Hepatocyte (in vitro differentiated cells): ENCODE measurements at regions not wholly inside any gene's neighbourhood (a gene's known extent, or its start where the extent isn't known, plus 50 kb on each side); places are given as distances from the start of the nearest gene placed in this dataset.

Experiments used
- DNase-seq: peaks from one replicate; pipeline ENCODE4 v3.0.0-alpha.2; 2016; ENCODE audit warnings: low spot score
- H2AFZ ChIP-seq: fragments of 200-600 bp; sonication (generic); 2 replicates; pipeline ENCODE4 v1.6.0; 2016; ENCODE audit warnings: antibody characterized with exemption, mild to moderate bottlenecking
- H3K27ac ChIP-seq: fragments of 200-600 bp; sonication (generic); 2 replicates; pipeline ENCODE4 v1.5.1; 2016; ENCODE audit warnings: mild to moderate bottlenecking
- H3K27me3 ChIP-seq: fragments of 200-600 bp; sonication (generic); 2 replicates; pipeline ENCODE4 v1.6.1; 2016
- H3K36me3 ChIP-seq: fragments of 200-600 bp; sonication (generic); replicated peaks from 2 replicates; pipeline ENCODE4 v1.5.1; 2016; ENCODE audit warnings: low read depth; ENCODE audit not compliant: insufficient read depth
- H3K4me1 ChIP-seq: fragments of 200-600 bp; sonication (generic); 2 replicates; pipeline ENCODE4 v1.5.1; 2016; ENCODE audit warnings: mild to moderate bottlenecking, moderate library complexity; ENCODE audit not compliant: insufficient read depth
- H3K4me2 ChIP-seq: fragments of 200-600 bp; sonication (generic); 2 replicates; pipeline ENCODE4 v1.6.0; 2016
- H3K4me3 ChIP-seq: fragments of 200-600 bp; sonication (generic); 2 replicates; pipeline ENCODE4 v1.5.1; 2016; ENCODE audit warnings: mild to moderate bottlenecking
- H3K79me2 ChIP-seq: fragments of 200-600 bp; sonication (generic); 2 replicates; pipeline ENCODE4 v1.6.0; 2017; ENCODE audit warnings: mild to moderate bottlenecking
- H3K9me2 ChIP-seq: fragments of 200-600 bp; sonication (generic); replicated peaks from 2 replicates; pipeline ENCODE4 v1.6.0; 2017; ENCODE audit warnings: mild to moderate bottlenecking; ENCODE audit not compliant: insufficient read depth
- H3K9me3 ChIP-seq: fragments of 200-600 bp; sonication (generic); 2 replicates; pipeline ENCODE4 v1.5.1; 2016; ENCODE audit warnings: low read depth, mild to moderate bottlenecking
- H4K20me1 ChIP-seq: fragments of 200-600 bp; sonication (generic); 2 replicates; pipeline ENCODE4 v1.6.0; 2016; ENCODE audit warnings: mild to moderate bottlenecking; ENCODE audit not compliant: insufficient read depth, poor library complexity, severe bottlenecking
- CTCF ChIP-seq: fragments of 200-600 bp; sonication (generic); IDR thresholded peaks from 2 replicates; pipeline ENCODE4 v1.5.1; 2016; ENCODE audit warnings: antibody characterized with exemption, mild to moderate bottlenecking; ENCODE audit not compliant: poor library complexity
- EZH2 ChIP-seq: fragments of 200-600 bp; sonication (generic); IDR thresholded peaks from 2 replicates; pipeline ENCODE4 v1.6.1; 2016; ENCODE audit warnings: antibody characterized with exemption, mild to moderate bottlenecking, borderline replicate concordance
- EZH2phosphoT487 ChIP-seq: fragments of 200-600 bp; sonication (generic); IDR thresholded peaks from one replicate; pipeline ENCODE4 v1.6.1; 2018; ENCODE audit warnings: antibody characterized with exemption, mild to moderate bottlenecking, low read depth, moderate library complexity; ENCODE audit not compliant: unreplicated experiment, severe bottlenecking
- WGBS: methylation state at CpG from one replicate; pipeline ENCODE4 v1.1.6; 2016; ENCODE audit warnings: low lambda C conversion rate; ENCODE audit errors: missing lambda C conversion rate; 5-methylcytosine and 5-hydroxymethylcytosine counted together

DNA sequence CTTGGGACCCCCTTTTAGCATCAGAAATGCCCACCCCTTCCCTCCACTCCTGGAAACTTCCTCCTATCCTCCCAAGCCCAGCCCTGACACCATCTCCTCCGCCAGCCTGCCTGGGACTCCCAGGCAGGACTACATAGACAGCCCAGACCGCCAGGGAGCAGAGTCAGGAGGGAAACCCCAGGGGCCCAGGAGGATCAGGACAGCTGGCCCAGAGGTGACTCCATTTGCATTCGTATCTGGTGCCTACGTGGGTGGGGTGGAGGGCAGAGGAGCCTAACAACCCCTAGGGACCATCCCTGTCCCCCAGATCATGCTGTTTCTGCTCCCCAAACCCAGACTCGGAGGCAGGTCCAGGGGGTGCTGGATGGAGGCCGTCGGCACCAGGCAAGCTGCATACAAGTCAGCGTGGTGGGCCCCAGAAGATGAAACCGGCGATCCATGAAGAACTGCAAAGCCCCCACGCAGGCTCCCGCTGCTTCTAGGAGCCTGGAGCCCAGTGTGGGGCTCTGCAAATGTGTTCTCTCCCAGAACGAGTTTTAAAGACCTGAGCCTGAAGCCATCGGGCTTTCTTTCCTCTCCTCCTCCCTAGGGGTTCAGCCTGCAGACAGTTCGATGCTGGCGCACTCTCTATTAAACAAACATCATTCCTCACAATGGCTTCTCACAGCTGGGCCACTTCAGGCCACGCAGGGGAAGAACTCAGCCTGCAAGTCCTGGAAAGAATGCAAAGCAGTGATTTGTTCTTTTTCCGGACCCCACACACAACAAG is 1506.8 kb downstream of the BRD1 start:
- no peak overlapping the region for H2AFZ ChIP-seq
- no peak overlapping the region for H3K4me3 ChIP-seq
- no peak overlapping the region for H3K27ac ChIP-seq
- TF ChIP-seq CTCF, result no peak
- no peak for TF ChIP-seq EZH2
- no peak for TF ChIP-seq EZH2phosphoT487
- no peaks in the 10 kb centered on the region for H3K36me3 ChIP-seq
- no peak for DNase-seq
- H3K9me3 ChIP-seq, result no peaks in the 10 kb centered on the region
- no peaks in the 10 kb centered on the region for H3K4me1 ChIP-seq
- H3K27me3 ChIP-seq, result no peaks in the 10 kb centered on the region
- H4K20me1 ChIP-seq, result no peaks in the 10 kb centered on the region
- no peak overlapping the region for H3K4me2 ChIP-seq
- H3K79me2 ChIP-seq, result no peaks in the 10 kb centered on the region
- no peaks in the 10 kb centered on the region for H3K9me2 ChIP-seq
- 67% methylated on average over 17 of the region's 18 CpGs for WGBS

GRCh38 chr22:48320048-48320682 is 1507.5 kb downstream of the BRD1 start:
- no peak overlapping the region for H3K4me2 ChIP-seq
- no peaks in the 10 kb centered on the region for H3K27me3 ChIP-seq
- no peaks in the 10 kb centered on the region for H3K9me3 ChIP-seq
- no peak overlapping the region for H2AFZ ChIP-seq
- no peak overlapping the region for H3K27ac ChIP-seq
- WGBS, result 85% methylated on average over 13 of the region's 13 CpGs
- H3K79me2 ChIP-seq, result no peaks in the 10 kb centered on the region
- no peaks in the 10 kb centered on the region for H3K4me1 ChIP-seq
- no peaks in the 10 kb centered on the region for H3K36me3 ChIP-seq
- no peak for TF ChIP-seq CTCF
- TF ChIP-seq EZH2, result no peak
- TF ChIP-seq EZH2phosphoT487, result no peak
- H3K9me2 ChIP-seq, result no peaks in the 10 kb centered on the region
- no peak overlapping the region for H3K4me3 ChIP-seq
- no peaks in the 10 kb centered on the region for H4K20me1 ChIP-seq
- DNase-seq, result no peak

GRCh38 chr22:48319321-48320047 is 1508.2 kb downstream of the BRD1 start:
- Histone ChIP-seq H3K9me3 (no peaks in the 10 kb centered on the region), H3K4me3 (no peak overlapping the region), H3K27ac (no peak overlapping the region), H3K79me2 (no peaks in the 10 kb centered on the region), H3K4me1 (no peaks in the 10 kb centered on the region), H3K4me2 (no peak overlapping the region), H3K27me3 (no peaks in the 10 kb centered on the region), H3K9me2 (no peaks in the 10 kb centered on the region), H3K36me3 (no peaks in the 10 kb centered on the region), H4K20me1 (no peaks in the 10 kb centered on the region), H2AFZ (no peak overlapping the region)
- WGBS, result 93% methylated on average over 13 of the region's 14 CpGs
- DNase-seq, result no peak
- TF ChIP-seq EZH2phosphoT487 (no peak), CTCF (no peak), EZH2 (no peak)
